Muscle of arm (tissue), 1 donor: ENCODE measurements at regions not wholly inside any gene's neighbourhood (a gene's known extent, or its start where the extent isn't known, plus 50 kb on each side); places are given as distances from the start of the nearest gene placed in this dataset.

Experiments used
- DNase-seq: peaks from one replicate; pipeline ENCODE4 v3.0.0-alpha.2; 2013

- no peak for DNase-seq
Measured at GRCh38 chr20:52820641-52821292, 151.4 kb upstream of the TSHZ2 start.

- no peak for DNase-seq
Measured at GRCh38 chr20:52818491-52818890, 153.7 kb upstream of the TSHZ2 start.

GRCh38 chr20:52817981-52818380 is 154.2 kb upstream of the TSHZ2 start:
- DNase-seq: no peak

GRCh38 chr20:52817511-52817910 is 154.6 kb upstream of the TSHZ2 start:
- no peak for DNase-seq

- DNase-seq: no peak
Measured at GRCh38 chr20:52814371-52814770, 157.8 kb upstream of the TSHZ2 start.

GRCh38 chr20:52812231-52812847 is 159.8 kb upstream of the TSHZ2 start:
- no peak for DNase-seq

GRCh38 chr20:52809003-52809402 is 163.2 kb upstream of the TSHZ2 start:
- no peak for DNase-seq

- DNase-seq: no peak
Measured at GRCh38 chr20:52806918-52807317, 165.2 kb upstream of the TSHZ2 start.

- DNase-seq: no peak
Measured at GRCh38 chr20:52805843-52806242, 166.3 kb upstream of the TSHZ2 start.

GRCh38 chr20:52805296-52805571 is 166.9 kb upstream of the TSHZ2 start:
- DNase-seq: no peak

- DNase-seq: no peak
Measured at GRCh38 chr20:52804497-52805295, 167.5 kb upstream of the TSHZ2 start.

- DNase-seq: no peak
Measured at GRCh38 chr20:52801628-52802006, 170.5 kb upstream of the TSHZ2 start.

GRCh38 chr20:52800734-52801627 is 171.2 kb upstream of the TSHZ2 start:
- no peak for DNase-seq

- DNase-seq: no peak
Measured at GRCh38 chr20:52799130-52799529, 173.0 kb upstream of the TSHZ2 start.

- DNase-seq: no peak
Measured at GRCh38 chr20:52798124-52798523, 174.0 kb upstream of the TSHZ2 start.

GRCh38 chr20:52794853-52795252 is 177.3 kb upstream of the TSHZ2 start:
- DNase-seq: no peak

- DNase-seq: no peak
Measured at GRCh38 chr20:52793339-52793963, 178.7 kb upstream of the TSHZ2 start.

GRCh38 chr20:52791091-52791490 is 181.1 kb upstream of the TSHZ2 start:
- DNase-seq: no peak

GRCh38 chr20:52789716-52790115 is 182.4 kb upstream of the TSHZ2 start:
- DNase-seq: no peak

GRCh38 chr20:52787962-52788361 is 184.2 kb upstream of the TSHZ2 start:
- no peak for DNase-seq

- DNase-seq: no peak
Measured at GRCh38 chr20:52787216-52787615, 184.9 kb upstream of the TSHZ2 start.

GRCh38 chr20:52785679-52786078 is 186.5 kb upstream of the TSHZ2 start:
- DNase-seq: no peak
